ENCODE measurements at regions not wholly inside any gene's neighbourhood (a gene's known extent, or its start where the extent isn't known, plus 50 kb on each side); places are given as distances from the start of the nearest gene placed in this dataset.

DNA sequence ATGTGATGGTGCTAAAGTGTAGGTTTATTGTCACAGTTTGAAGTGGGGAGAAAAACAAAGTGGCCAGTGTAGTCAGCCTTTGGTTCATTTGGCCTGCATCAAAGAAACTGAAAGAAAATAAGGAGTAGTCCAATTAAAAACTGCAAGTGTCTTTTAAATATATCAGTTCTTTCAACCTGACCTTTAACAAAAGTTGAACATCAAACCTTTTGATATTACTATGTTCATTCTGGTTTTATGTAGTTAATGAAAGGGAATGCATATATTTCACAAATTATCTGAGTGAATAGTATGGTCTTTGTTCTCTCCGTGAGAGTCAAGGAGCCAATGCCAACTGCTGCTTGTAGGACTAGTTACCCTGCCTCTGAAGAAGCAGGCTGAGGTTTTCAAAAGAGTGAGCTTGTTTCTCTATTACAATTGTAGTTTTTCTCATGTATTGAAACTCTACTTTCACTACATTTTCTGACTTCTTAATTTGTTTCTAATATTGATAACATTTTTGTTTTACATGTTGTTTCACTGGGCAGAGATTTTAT is 1160.8 kb upstream of the LRRTM3 start:
- no peak for TF ChIP-seq EZH2 (IDR thresholded peaks at IDR 0.05; ENCODE audit: borderline replicate concordance, low read depth, low read length, poor library complexity, severe bottlenecking)
- TF ChIP-seq, protein P1, sequence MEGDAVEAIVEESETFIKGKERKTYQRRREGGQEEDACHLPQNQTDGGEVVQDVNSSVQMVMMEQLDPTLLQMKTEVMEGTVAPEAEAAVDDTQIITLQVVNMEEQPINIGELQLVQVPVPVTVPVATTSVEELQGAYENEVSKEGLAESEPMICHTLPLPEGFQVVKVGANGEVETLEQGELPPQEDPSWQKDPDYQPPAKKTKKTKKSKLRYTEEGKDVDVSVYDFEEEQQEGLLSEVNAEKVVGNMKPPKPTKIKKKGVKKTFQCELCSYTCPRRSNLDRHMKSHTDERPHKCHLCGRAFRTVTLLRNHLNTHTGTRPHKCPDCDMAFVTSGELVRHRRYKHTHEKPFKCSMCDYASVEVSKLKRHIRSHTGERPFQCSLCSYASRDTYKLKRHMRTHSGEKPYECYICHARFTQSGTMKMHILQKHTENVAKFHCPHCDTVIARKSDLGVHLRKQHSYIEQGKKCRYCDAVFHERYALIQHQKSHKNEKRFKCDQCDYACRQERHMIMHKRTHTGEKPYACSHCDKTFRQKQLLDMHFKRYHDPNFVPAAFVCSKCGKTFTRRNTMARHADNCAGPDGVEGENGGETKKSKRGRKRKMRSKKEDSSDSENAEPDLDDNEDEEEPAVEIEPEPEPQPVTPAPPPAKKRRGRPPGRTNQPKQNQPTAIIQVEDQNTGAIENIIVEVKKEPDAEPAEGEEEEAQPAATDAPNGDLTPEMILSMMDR (conservative IDR thresholded peaks at IDR 0.05; ENCODE audit: low read depth, low read length): no peak

Measured in A673 (cell line).